ENCODE measurements at regions not wholly inside any gene's neighbourhood (a gene's known extent, or its start where the extent isn't known, plus 50 kb on each side); places are given as distances from the start of the nearest gene placed in this dataset.

GRCh38 chr2:120421126-120421829 is 75.3 kb downstream of the INHBB start:
- no peak for TF ChIP-seq POLR2A (IDR thresholded peaks at IDR 0.05; ENCODE audit: low read depth, low read length)
- no peak for TF ChIP-seq POLR2AphosphoS5 (IDR thresholded peaks at IDR 0.05; ENCODE audit: low read depth, low read length)
- TF ChIP-seq TAF1 (IDR thresholded peaks at IDR 0.05; ENCODE audit: borderline replicate concordance, low read depth, low read length), result no peak
